BLaER1 (cell line): ENCODE measurements at regions not wholly inside any gene's neighbourhood (a gene's known extent, or its start where the extent isn't known, plus 50 kb on each side); places are given as distances from the start of the nearest gene placed in this dataset.

Source experiments
- H3K27ac ChIP-seq: shearing (Covaris generic); formaldehyde crosslinking; 2 replicates; pipeline ENCODE4 v1.8.1; 2022
- H3K27me3 ChIP-seq: shearing (Covaris generic); formaldehyde crosslinking; 2 replicates; pipeline ENCODE4 v1.8.1; 2022
- H3K36me3 ChIP-seq: shearing (Covaris generic); formaldehyde crosslinking; 2 replicates; pipeline ENCODE4 v1.8.1; 2022
- H3K4me1 ChIP-seq: shearing (Covaris generic); formaldehyde crosslinking; 2 replicates; pipeline ENCODE4 v1.8.1; 2022
- H3K4me2 ChIP-seq: shearing (Covaris generic); formaldehyde crosslinking; 2 replicates; pipeline ENCODE4 v1.8.1; 2022
- H3K4me3 ChIP-seq: shearing (Covaris generic); formaldehyde crosslinking; 2 replicates; pipeline ENCODE4 v1.8.1; 2022
- H3K9ac ChIP-seq: shearing (Covaris generic); formaldehyde crosslinking; 2 replicates; pipeline ENCODE4 v1.8.1; 2022
- H3K9me3 ChIP-seq: shearing (Covaris generic); formaldehyde crosslinking; 2 replicates; pipeline ENCODE4 v1.8.1; 2022
- H4K20me1 ChIP-seq: shearing (Covaris generic); formaldehyde crosslinking; 2 replicates; pipeline ENCODE4 v1.8.1; 2022
- Cebpa-rat ChIP-seq: shearing (Covaris generic); IDR thresholded peaks from 2 replicates; pipeline ENCODE4 v1.8.1; 2022

DNA sequence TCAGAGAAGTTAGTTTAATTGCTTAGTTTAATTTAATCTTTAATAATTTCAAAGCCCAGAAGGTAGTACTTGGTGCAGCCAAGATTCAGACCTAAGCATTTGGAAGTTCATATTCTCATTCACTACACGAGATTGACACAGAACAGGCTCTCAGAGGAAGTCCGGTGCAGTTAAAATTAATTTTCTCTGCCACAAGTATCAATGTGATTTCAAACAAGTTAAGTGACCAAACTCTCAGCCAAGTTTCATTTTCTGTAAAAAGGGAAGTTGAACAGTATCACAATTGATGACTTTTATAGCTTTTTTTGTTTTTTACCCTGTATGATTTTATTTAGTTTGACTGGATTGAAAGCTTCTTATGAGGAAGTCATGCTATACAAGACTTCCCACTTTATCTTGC lies 1494.9 kb upstream of the LRRTM3 start:
- H3K9ac ChIP-seq = no peak overlapping the region
- H3K9me3 ChIP-seq = peaks cover 7% of the 10 kb centered on the region; the same call in 1 of the 2 replicates
- H3K4me2 ChIP-seq = peak overlapping the region; percentile 4; the same call in 1 of the 2 replicates
- no peaks in the 10 kb centered on the region for H4K20me1 ChIP-seq
- no peaks in the 10 kb centered on the region for H3K4me1 ChIP-seq
- no peaks in the 10 kb centered on the region for H3K27me3 ChIP-seq
- H3K4me3 ChIP-seq = no peak overlapping the region
- TF ChIP-seq Cebpa-rat = no peak
- H3K36me3 ChIP-seq = no peaks in the 10 kb centered on the region
- H3K27ac ChIP-seq = no peak overlapping the region

DNA sequence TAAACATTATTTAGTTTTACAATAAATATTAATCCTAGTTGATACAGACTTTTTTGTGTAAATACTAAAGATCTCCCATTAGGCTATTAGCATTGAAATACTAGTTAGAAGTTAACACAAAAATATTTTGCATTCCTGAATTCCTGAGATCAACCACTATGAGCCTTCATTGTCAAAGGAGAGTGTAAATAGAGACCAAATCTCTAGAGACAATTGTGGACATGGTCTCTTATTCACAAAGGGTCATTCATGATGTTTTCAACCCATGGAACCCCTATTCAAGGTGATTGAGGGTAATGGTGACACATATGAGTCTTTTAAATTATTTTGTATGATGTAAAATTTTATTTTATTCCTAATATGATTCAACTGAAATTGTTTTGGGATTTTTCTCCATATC lies 1454.8 kb upstream of the LRRTM3 start:
- H3K4me3 ChIP-seq = no peak overlapping the region
- TF ChIP-seq Cebpa-rat = no peak
- H3K27ac ChIP-seq = no peak overlapping the region

GRCh38 chr10:65482848-65483247 lies 1443.0 kb upstream of the LRRTM3 start:
- no peak for TF ChIP-seq Cebpa-rat
- Histone ChIP-seq H3K4me1 (no peaks in the 10 kb centered on the region), H3K4me2 (no peak overlapping the region), H3K4me3 (no peak overlapping the region), H3K27ac (no peak overlapping the region), H4K20me1 (no peaks in the 10 kb centered on the region), H3K9ac (no peak overlapping the region), H3K36me3 (no peaks in the 10 kb centered on the region), H3K27me3 (no peaks in the 10 kb centered on the region), H3K9me3 (no peaks in the 10 kb centered on the region)

More for the DNA sequence above, 1454.8 kb upstream of the LRRTM3 start:
- Histone ChIP-seq H3K4me2 (no peak overlapping the region), H3K9me3 (no peaks in the 10 kb centered on the region), H3K36me3 (no peaks in the 10 kb centered on the region), H3K4me1 (no peaks in the 10 kb centered on the region), H4K20me1 (no peaks in the 10 kb centered on the region), H3K27me3 (no peaks in the 10 kb centered on the region), H3K9ac (no peak overlapping the region)

DNA sequence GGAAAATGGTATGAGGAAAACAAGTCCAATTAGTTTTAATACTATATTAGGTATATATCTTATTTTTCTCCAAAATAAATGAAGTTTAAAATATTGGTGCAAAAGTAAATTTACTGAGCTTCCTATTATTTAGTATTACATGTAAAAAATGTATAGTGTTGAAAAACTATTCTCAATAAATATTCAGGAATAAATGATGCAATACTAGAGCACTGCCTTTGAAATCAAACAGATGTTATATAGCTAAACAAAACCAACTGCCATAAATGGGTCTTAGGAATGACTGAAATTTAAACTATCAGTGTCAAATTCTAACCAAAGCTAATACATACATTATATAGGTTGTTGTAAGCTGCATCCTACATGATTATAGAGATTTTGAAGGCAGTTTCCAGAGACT lies 1434.0 kb upstream of the LRRTM3 start:
- H3K9ac ChIP-seq = no peak overlapping the region
- H3K27me3 ChIP-seq = no peaks in the 10 kb centered on the region
- no peak for TF ChIP-seq Cebpa-rat
- H3K36me3 ChIP-seq = no peaks in the 10 kb centered on the region
- H4K20me1 ChIP-seq = no peaks in the 10 kb centered on the region
- H3K4me2 ChIP-seq = no peak overlapping the region
- H3K4me3 ChIP-seq = no peak overlapping the region
- no peaks in the 10 kb centered on the region for H3K9me3 ChIP-seq
- H3K27ac ChIP-seq = no peak overlapping the region
- H3K4me1 ChIP-seq = no peaks in the 10 kb centered on the region

- Histone ChIP-seq H3K4me3 (no peak overlapping the region), H3K9ac (no peak overlapping the region), H3K27ac (no peak overlapping the region), H3K4me2 (no peak overlapping the region), H3K36me3 (no peaks in the 10 kb centered on the region), H4K20me1 (no peaks in the 10 kb centered on the region), H3K4me1 (no peaks in the 10 kb centered on the region), H3K27me3 (no peaks in the 10 kb centered on the region), H3K9me3 (no peaks in the 10 kb centered on the region)
- no peak for TF ChIP-seq Cebpa-rat
These were observed 1429.3 kb upstream of the LRRTM3 start for GRCh38 chr10:65496541-65496940.

DNA sequence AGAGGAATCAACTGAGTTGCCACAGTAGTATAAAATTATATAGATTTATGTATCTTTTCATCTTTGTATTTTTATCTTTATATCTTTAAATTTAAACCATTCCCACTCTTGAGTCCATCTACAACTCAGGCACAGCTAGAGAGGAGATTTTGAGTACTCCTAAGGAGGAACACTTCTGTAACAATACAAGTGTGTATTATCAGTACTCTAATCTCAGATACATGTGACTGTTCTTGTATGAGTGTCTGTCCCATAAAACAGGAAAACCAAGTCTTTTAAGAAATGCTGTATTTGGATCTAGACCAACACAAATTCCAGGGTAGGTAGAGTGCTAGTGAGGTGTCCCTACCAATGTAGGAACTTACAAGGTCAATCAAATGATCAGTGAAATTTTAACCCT lies 1428.0 kb upstream of the LRRTM3 start:
- Histone ChIP-seq H3K27me3 (no peaks in the 10 kb centered on the region), H4K20me1 (no peaks in the 10 kb centered on the region), H3K4me2 (no peak overlapping the region), H3K4me3 (no peak overlapping the region), H3K36me3 (no peaks in the 10 kb centered on the region), H3K9ac (no peak overlapping the region), H3K9me3 (no peaks in the 10 kb centered on the region), H3K4me1 (no peaks in the 10 kb centered on the region), H3K27ac (no peak overlapping the region)
- no peak for TF ChIP-seq Cebpa-rat

- no peaks in the 10 kb centered on the region for H3K36me3 ChIP-seq
- no peaks in the 10 kb centered on the region for H4K20me1 ChIP-seq
- no peak overlapping the region for H3K9ac ChIP-seq
- no peak overlapping the region for H3K4me3 ChIP-seq
- no peak for TF ChIP-seq Cebpa-rat
- no peak overlapping the region for H3K4me2 ChIP-seq
- no peaks in the 10 kb centered on the region for H3K9me3 ChIP-seq
- H3K4me1 ChIP-seq = no peaks in the 10 kb centered on the region
- H3K27ac ChIP-seq = no peak overlapping the region
- H3K27me3 ChIP-seq = no peaks in the 10 kb centered on the region
These were observed 1425.1 kb upstream of the LRRTM3 start for GRCh38 chr10:65500716-65501115.

- Histone ChIP-seq H3K4me3 (no peak overlapping the region), H3K9me3 (no peaks in the 10 kb centered on the region), H3K4me2 (no peak overlapping the region), H3K36me3 (no peaks in the 10 kb centered on the region), H3K4me1 (no peaks in the 10 kb centered on the region), H4K20me1 (no peaks in the 10 kb centered on the region), H3K9ac (no peak overlapping the region), H3K27ac (no peak overlapping the region), H3K27me3 (no peaks in the 10 kb centered on the region)
- TF ChIP-seq Cebpa-rat = no peak
These were observed 1424.6 kb upstream of the LRRTM3 start for GRCh38 chr10:65501259-65501658.

DNA sequence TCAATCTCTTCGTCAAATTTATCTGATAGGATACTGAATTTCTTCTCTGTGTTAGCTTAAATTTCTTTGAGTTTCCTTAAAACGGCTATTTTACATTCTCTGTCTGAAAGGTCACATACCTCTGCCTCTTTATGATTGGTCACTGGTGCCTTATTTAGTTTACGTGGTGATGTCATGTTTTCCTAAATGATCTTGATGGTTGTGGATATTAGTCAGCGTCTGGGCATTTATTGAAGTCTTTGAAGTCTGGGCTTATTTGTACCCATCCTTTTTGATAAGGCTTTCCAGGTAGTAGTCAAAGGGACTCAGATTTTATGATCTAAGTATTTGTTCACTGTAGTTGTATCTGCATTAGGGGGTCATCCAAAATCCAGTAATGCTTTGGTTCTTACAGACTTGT lies 1407.5 kb upstream of the LRRTM3 start:
- Histone ChIP-seq H3K27ac (no peak overlapping the region), H3K9ac (no peak overlapping the region), H3K4me1 (no peaks in the 10 kb centered on the region), H3K4me2 (no peak overlapping the region), H3K27me3 (no peaks in the 10 kb centered on the region), H3K36me3 (no peaks in the 10 kb centered on the region), H3K4me3 (no peak overlapping the region), H3K9me3 (no peaks in the 10 kb centered on the region), H4K20me1 (no peaks in the 10 kb centered on the region)
- TF ChIP-seq Cebpa-rat = no peak

- no peaks in the 10 kb centered on the region for H3K4me1 ChIP-seq
- H3K4me2 ChIP-seq = no peak overlapping the region
- H3K9ac ChIP-seq = no peak overlapping the region
- H3K4me3 ChIP-seq = no peak overlapping the region
- H3K27me3 ChIP-seq = no peaks in the 10 kb centered on the region
- H3K36me3 ChIP-seq = no peaks in the 10 kb centered on the region
- no peak for TF ChIP-seq Cebpa-rat
- 0 out of 2 replicates have a peak, but pooled peaks cover 3% of the 10 kb centered on the region for H3K9me3 ChIP-seq
- H4K20me1 ChIP-seq = no peaks in the 10 kb centered on the region
- no peak overlapping the region for H3K27ac ChIP-seq
These were observed 1396.8 kb upstream of the LRRTM3 start for GRCh38 chr10:65528986-65529385.

- Histone ChIP-seq H3K4me3 (no peak overlapping the region), H3K36me3 (no peaks in the 10 kb centered on the region), H3K27ac (no peak overlapping the region), H4K20me1 (no peaks in the 10 kb centered on the region), H3K4me1 (no peaks in the 10 kb centered on the region), H3K4me2 (no peak overlapping the region), H3K9ac (no peak overlapping the region), H3K9me3 (0 out of 2 replicates have a peak, but pooled peaks cover 3% of the 10 kb centered on the region), H3K27me3 (no peaks in the 10 kb centered on the region)
- TF ChIP-seq Cebpa-rat = peak; percentile 54; the same call in 1 of the 2 replicates
These were observed 1394.3 kb upstream of the LRRTM3 start for GRCh38 chr10:65531545-65531944.
